ENCODE measurements at regions not wholly inside any gene's neighbourhood (a gene's known extent, or its start where the extent isn't known, plus 50 kb on each side); places are given as distances from the start of the nearest gene placed in this dataset.
"Not testable (repeated sequence)": the region's sequence is repeated elsewhere in the genome, so short reads cannot be mapped to it uniquely, and the experiment has no call there.

DNA sequence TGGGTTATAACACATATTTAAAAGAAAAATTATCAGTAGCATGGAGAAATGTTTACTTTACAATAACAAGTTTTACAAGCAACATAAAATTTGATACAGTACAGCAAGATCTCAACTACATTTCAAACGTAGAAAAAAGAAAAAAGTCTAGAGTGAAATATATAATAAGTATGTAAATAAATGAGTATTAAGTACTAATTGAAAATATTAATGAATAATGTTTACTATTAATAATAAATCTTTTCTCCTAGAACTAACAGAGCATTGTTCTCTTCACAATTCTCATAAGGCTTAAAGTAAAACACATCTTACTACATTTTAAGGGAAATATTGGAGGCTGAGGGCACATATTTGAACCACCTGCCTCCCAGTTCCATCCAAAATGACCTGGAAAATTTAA lies 72.1 kb downstream of the TMEM212 start:
- Histone ChIP-seq H3K27me3 (no peaks in the 10 kb centered on the region), H3K36me3 (no peaks in the 10 kb centered on the region), H3K4me1 (no peaks in the 10 kb centered on the region), H3K4me3 (no peak overlapping the region), H3K27ac (no peak overlapping the region), H3K9me3 (no peaks in the 10 kb centered on the region)
- intact Hi-C loops (cut with DNase I), result no loop called here
- DNase-seq, result no peak
- 43 to 51% methylated on average over 1 of the region's 1 CpG for WGBS, 2 donors
- TF ChIP-seq, protein P1, sequence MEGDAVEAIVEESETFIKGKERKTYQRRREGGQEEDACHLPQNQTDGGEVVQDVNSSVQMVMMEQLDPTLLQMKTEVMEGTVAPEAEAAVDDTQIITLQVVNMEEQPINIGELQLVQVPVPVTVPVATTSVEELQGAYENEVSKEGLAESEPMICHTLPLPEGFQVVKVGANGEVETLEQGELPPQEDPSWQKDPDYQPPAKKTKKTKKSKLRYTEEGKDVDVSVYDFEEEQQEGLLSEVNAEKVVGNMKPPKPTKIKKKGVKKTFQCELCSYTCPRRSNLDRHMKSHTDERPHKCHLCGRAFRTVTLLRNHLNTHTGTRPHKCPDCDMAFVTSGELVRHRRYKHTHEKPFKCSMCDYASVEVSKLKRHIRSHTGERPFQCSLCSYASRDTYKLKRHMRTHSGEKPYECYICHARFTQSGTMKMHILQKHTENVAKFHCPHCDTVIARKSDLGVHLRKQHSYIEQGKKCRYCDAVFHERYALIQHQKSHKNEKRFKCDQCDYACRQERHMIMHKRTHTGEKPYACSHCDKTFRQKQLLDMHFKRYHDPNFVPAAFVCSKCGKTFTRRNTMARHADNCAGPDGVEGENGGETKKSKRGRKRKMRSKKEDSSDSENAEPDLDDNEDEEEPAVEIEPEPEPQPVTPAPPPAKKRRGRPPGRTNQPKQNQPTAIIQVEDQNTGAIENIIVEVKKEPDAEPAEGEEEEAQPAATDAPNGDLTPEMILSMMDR (IDR thresholded peaks at IDR 0.05), result no peak
- TF ChIP-seq POLR2A (IDR thresholded peaks at IDR 0.05), result no peak

DNA sequence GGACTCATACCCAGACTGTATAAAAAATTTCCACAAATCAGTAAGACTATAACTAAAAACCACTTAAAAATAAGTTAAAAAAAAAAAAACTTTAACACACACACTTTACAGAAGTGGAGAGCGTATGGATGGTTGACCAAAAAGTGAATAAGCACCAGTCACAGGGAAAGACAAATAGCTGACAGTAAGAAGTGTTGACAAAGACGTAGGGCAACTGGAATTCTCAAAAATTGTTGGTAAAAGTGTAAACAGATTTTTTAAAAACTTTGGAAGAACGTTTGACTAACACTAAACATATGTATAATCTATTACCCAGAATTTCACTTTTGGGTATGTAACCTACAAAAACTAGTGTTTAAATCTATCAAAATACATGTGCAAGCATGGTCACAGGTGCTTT lies 73.7 kb downstream of the TMEM212 start:
- no peaks in the 10 kb centered on the region for H3K36me3 ChIP-seq
- no peak overlapping the region for H3K4me3 ChIP-seq
- no peaks in the 10 kb centered on the region for H3K4me1 ChIP-seq
- WGBS, 2 donors, result 76 to 82% methylated on average over 3 of the region's 3 CpGs
- H3K27me3 ChIP-seq, result no peaks in the 10 kb centered on the region
- no peak overlapping the region for H3K27ac ChIP-seq
- TF ChIP-seq POLR2A (IDR thresholded peaks at IDR 0.05), result no peak
- TF ChIP-seq, protein P1 (IDR thresholded peaks at IDR 0.05), result no peak
- intact Hi-C loops (cut with DNase I), result no loop called here
- no peak for DNase-seq
- H3K9me3 ChIP-seq, result no peaks in the 10 kb centered on the region

DNA sequence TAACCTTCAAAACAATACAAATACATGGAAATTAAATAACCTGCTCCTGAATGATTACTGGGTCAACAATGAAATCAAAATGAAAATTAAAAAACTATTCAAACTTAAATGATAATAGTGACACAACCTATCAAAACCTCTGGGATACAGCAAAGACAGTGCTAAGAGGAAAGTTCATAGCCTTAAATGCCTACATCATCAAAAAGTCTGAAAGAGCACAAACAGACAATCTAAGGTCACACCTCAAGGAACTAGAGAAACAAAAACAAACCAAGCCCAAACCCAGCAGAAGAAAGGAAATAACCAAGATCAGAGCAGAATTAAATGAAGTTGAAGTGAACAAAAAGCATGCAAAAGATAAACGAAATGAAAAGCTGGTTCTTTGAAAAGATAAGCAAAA lies 79.5 kb downstream of the TMEM212 start:
- intact Hi-C loops (cut with DNase I); H3K4me1 ChIP-seq: not testable (repeated sequence)
- WGBS, 2 donors, result 64 to 79% methylated on average over 1 of the region's 1 CpG

DNA sequence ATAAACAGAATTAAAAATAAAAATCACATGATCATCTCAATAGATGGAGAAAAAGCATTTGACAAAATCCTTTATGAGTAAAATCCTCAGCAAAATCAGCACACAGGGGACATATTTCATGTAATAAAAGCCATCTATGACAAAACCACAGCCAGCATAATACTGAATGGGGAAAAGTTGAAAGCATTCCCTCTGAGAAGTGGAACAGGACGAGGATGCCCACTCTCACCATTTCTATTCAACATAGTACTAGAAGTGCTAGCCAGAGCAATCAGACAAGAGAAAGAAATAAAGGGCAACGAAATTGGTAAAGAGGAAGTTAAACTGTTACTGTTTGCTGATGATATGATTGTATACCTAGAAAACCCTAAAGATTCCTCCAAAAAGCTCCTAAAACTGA lies 80.5 kb downstream of the TMEM212 start:
- WGBS, 2 donors, result 56 to 58% methylated on average over 2 of the region's 2 CpGs
- intact Hi-C loops (cut with DNase I); DNase-seq; H3K4me1 ChIP-seq; H3K36me3 ChIP-seq; H3K4me3 ChIP-seq; H3K27me3 ChIP-seq; H3K27ac ChIP-seq: not testable (repeated sequence)
- H3K9me3 ChIP-seq, result peaks cover 0 to 13% (median 0%) of the 10 kb centered on the region in 3 donors

More for the DNA sequence above, 79.5 kb downstream of the TMEM212 start:
- peaks cover 0 to 13% (median 0%) of the 10 kb centered on the region in 3 donors for H3K9me3 ChIP-seq
- H3K36me3 ChIP-seq, DNase-seq, H3K4me3 ChIP-seq, H3K27me3 ChIP-seq, H3K27ac ChIP-seq: not testable (repeated sequence)

DNA sequence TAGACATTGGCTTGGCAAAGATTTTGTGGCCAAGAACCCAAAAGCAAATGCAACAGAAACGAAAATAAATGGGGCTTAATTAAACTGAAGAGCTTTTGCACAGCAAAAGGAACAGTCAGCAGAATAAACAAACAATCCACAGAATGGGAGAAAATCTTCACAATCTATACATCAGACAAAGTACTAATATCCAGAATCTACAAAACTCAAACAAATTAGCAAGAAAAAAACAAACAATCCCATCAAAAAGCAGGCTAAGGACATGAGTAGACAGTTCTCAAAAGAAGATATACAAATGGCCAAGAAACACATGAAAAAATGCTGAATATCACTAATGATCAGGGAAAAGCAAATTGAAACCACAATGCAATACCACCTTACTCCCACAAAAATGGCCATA lies 81.7 kb downstream of the TMEM212 start:
- 60 to 73% methylated on average over 1 of the region's 1 CpG for WGBS, 2 donors
- intact Hi-C loops (cut with DNase I); H3K36me3 ChIP-seq: not testable (repeated sequence)

DNA sequence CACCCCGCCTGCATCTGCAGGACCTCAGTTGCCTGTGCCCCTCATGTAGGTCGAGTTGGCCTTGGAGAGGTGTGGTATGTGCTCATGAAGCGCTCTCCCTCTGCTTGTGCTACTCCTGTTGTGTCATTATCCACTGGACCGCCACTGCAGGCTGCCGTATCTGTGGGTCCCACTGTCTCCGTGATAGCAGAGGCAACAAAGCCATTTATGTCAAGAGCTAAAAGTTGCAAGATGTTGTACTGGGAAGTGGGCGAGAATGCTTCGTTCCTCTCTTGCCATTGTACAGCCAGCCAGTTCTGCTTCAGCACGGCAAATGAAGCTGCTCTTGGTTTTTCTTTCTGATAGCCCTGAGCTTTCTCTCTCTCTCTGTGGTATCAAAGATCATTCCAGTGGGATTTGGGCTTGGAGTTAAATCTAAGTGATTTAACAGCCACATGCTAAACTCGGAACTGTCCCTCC lies 89.0 kb downstream of the TMEM212 start:
- Histone ChIP-seq H3K4me3 (no peak overlapping the region), H3K27me3 (peaks cover 0 to 4% (median 0%) of the 10 kb centered on the region in 4 donors), H3K9me3 (no peaks in the 10 kb centered on the region), H3K36me3 (no peaks in the 10 kb centered on the region), H3K27ac (no peak overlapping the region), H3K4me1 (no peaks in the 10 kb centered on the region)
- 79 to 85% methylated on average over 7 to 10 of the region's 10 CpGs for WGBS, 2 donors
- no peak for DNase-seq
- TF ChIP-seq, protein P1 (IDR thresholded peaks at IDR 0.05), result no peak
- TF ChIP-seq POLR2A (IDR thresholded peaks at IDR 0.05), result no peak
- intact Hi-C loops (cut with DNase I), result no loop called here

More for the DNA sequence above, 81.7 kb downstream of the TMEM212 start:
- not testable (repeated sequence) for H3K27ac ChIP-seq, H3K27me3 ChIP-seq, DNase-seq, H3K4me1 ChIP-seq, H3K4me3 ChIP-seq
- peaks cover 0 to 13% (median 0%) of the 10 kb centered on the region in 3 donors for H3K9me3 ChIP-seq

DNA sequence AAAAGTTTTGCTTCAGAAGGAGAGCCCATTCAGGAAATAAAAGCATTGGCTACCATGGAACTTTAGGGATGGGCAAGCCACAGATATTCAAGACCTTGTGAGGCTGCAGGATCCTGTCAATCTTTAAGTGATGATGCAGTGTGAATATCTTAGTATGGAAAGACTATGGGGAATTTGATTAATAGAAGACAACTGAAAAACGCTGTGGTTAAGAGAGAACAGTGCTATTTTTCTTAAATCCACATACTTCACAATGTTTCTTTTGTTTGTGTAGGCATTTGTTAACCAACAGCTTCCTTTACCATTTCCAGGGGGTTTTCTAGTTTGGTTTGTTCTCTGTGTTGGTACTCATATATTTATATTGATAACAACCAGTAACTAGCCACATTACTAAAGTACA lies 90.3 kb downstream of the TMEM212 start:
- H3K9me3 ChIP-seq, result no peaks in the 10 kb centered on the region
- no peak overlapping the region for H3K4me3 ChIP-seq
- intact Hi-C loops (cut with DNase I), result no loop called here
- no peak for DNase-seq
- no peaks in the 10 kb centered on the region for H3K36me3 ChIP-seq
- H3K27me3 ChIP-seq, result peaks cover 0 to 4% (median 0%) of the 10 kb centered on the region in 4 donors
- WGBS, 2 donors, result 40 to 78% methylated on average over 1 of the region's 1 CpG
- no peaks in the 10 kb centered on the region for H3K4me1 ChIP-seq
- TF ChIP-seq, protein P1 (IDR thresholded peaks at IDR 0.05), result no peak
- TF ChIP-seq POLR2A (IDR thresholded peaks at IDR 0.05), result no peak
- no peak overlapping the region for H3K27ac ChIP-seq
